Activated T-cell treated with anti-CD3 and anti-CD28 coated beads, Interleukin-2, amount 50 U/mL, for 1 hour (primary cell): ENCODE measurements at regions not wholly inside any gene's neighbourhood (a gene's known extent, or its start where the extent isn't known, plus 50 kb on each side); places are given as distances from the start of the nearest gene placed in this dataset.
"Not testable (repeated sequence)": the region's sequence is repeated elsewhere in the genome, so short reads cannot be mapped to it uniquely, and the experiment has no call there.

Experiments used
- DNase-seq: peaks from one replicate; pipeline ENCODE4 v3.0.0-alpha.2; 2020

- DNase-seq = no peak
Measured at GRCh38 chr10:130493446-130494145, 357.4 kb downstream of the GLRX3 start.

GRCh38 chr10:130495116-130495862, 359.1 kb downstream of the GLRX3 start:
- no peak for DNase-seq

GRCh38 chr10:130495891-130496636, 359.9 kb downstream of the GLRX3 start:
- no peak for DNase-seq

GRCh38 chr10:130497056-130498010, 361.1 kb downstream of the GLRX3 start:
- no peak for DNase-seq

- DNase-seq = no peak
Measured at GRCh38 chr10:130498042-130498441, 361.9 kb downstream of the GLRX3 start.

GRCh38 chr10:130498934-130499333, 362.7 kb downstream of the GLRX3 start:
- DNase-seq = no peak

- no peak for DNase-seq
Measured at GRCh38 chr10:130499541-130499940, 363.4 kb downstream of the GLRX3 start.

GRCh38 chr10:130500261-130501000, 364.2 kb downstream of the GLRX3 start:
- no peak for DNase-seq

GRCh38 chr10:130507461-130507860, 371.3 kb downstream of the GLRX3 start:
- no peak for DNase-seq

GRCh38 chr10:130509881-130510689, 373.9 kb downstream of the GLRX3 start:
- DNase-seq = no peak

- DNase-seq = no peak
Measured at GRCh38 chr10:130510755-130511154, 374.6 kb downstream of the GLRX3 start.

- no peak for DNase-seq
Measured at GRCh38 chr10:130511766-130512165, 375.6 kb downstream of the GLRX3 start.

- DNase-seq = no peak
Measured at GRCh38 chr10:130512936-130513335, 376.7 kb downstream of the GLRX3 start.

- DNase-seq = no peak
Measured at GRCh38 chr10:130513686-130514476, 377.7 kb downstream of the GLRX3 start.

- DNase-seq = no peak
Measured at GRCh38 chr10:130515670-130516069, 379.5 kb downstream of the GLRX3 start.

GRCh38 chr10:130516141-130516735, 380.0 kb downstream of the GLRX3 start:
- no peak for DNase-seq

- DNase-seq = not testable (repeated sequence)
Measured at GRCh38 chr10:130518921-130519320, 382.7 kb downstream of the GLRX3 start.

GRCh38 chr10:130519791-130520190, 383.6 kb downstream of the GLRX3 start:
- no peak for DNase-seq

GRCh38 chr10:130531312-130531711, 395.1 kb downstream of the GLRX3 start:
- DNase-seq = no peak

- DNase-seq = no peak
Measured at GRCh38 chr10:130541090-130541489, 404.9 kb downstream of the GLRX3 start.
